ENCODE measurements at regions not wholly inside any gene's neighbourhood (a gene's known extent, or its start where the extent isn't known, plus 50 kb on each side); places are given as distances from the start of the nearest gene placed in this dataset.

GRCh38 chr3:65048151-65048550 lies 360.4 kb upstream of the ADAMTS9 start:
- no peak for TF ChIP-seq POLR2A (IDR thresholded peaks at IDR 0.05)
- TF ChIP-seq CTCF (IDR thresholded peaks at IDR 0.05): no peak
